HS-27A (cell line): ENCODE measurements at regions not wholly inside any gene's neighbourhood (a gene's known extent, or its start where the extent isn't known, plus 50 kb on each side); places are given as distances from the start of the nearest gene placed in this dataset.

Source experiments
- DNase-seq: peaks from one replicate; pipeline ENCODE4 v3.0.0-alpha.2; 2012; ENCODE audit warnings: low read depth, missing footprints

DNA sequence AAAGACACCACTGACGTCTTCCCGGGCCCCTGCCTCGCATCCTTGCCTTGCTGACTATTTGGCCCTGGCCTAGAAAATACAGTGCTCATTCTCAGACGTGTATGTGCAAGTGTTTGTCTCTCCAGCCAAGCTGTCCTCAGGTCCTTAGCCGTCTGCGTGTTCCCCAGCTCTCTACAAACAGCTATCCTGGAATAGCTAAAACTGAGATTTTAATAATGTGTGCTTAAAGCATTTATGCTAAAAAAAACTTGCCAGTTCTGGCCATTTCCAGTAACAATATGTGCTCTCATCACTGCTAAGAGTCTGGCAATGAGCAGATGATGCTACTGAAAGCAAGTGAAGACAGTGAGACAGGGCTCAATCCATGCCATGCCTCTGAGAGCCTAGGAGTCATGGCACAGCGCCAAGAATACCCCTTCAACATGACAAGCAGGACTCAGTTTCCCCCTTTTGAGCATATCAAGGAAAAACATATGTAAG, 55.7 kb downstream of the IRF2BP2 start:
- no peak for DNase-seq

DNA sequence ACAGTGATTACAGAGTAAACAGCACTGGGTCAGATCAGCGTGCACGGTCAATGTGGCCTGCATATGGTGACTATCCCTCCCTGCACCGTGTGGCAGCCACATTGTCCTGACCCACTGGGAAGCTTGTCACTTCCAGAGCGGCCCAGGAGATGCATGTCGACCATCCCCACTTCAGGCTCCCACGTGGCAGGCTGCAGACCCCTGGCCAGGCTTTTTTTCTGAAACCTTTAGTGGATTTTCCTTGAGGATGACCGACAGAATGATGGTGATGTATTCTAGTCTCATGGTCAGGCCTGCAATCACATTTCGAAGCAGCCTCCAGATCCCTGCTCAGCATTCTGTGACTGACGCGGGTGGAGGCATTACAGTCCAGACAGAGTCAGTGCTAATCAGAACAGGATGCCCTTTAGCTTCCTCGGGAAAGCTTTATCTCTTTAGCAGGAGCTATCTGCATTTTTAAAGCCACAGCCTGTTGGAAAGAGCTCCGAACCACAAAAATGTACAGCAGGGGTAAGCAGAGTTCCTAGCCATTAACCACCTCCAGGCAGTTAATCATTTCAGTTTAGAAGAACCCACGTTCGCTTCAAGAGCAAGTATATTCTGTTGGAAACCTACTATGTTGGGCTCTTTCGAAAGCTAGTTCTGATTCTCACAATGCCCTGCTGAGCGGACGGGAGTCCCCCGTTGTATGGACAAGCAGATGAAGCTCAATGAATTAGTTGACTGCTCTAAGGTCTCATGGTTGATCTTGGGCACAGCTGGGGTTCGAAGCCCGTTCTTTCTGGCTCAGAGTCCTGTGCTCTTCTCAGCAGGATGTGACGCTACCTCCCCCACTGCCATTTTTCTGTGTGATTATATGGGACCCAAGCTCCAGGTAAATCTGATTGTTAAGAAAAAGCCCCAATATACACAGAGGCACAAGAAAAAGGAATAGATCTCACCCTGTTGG, 56.5 kb downstream of the IRF2BP2 start:
- DNase-seq: no peak

DNA sequence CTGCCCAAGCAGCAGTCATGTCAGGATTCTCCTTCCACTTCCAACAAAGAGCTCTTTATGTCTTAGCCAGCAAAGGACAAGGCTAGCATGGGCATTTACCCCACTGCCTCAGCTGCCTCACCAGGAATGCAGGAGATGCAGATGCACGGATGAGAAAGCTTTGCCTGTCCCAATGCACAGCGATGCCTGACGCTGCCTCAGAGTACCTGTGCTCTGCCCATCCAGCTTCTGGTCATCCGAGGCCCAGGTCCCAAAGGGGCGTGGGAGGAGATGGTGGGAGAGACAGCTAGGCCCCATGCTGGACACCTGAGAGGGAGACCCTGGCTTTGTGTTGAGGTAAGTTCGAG, 59.0 kb downstream of the IRF2BP2 start:
- DNase-seq: no peak

DNA sequence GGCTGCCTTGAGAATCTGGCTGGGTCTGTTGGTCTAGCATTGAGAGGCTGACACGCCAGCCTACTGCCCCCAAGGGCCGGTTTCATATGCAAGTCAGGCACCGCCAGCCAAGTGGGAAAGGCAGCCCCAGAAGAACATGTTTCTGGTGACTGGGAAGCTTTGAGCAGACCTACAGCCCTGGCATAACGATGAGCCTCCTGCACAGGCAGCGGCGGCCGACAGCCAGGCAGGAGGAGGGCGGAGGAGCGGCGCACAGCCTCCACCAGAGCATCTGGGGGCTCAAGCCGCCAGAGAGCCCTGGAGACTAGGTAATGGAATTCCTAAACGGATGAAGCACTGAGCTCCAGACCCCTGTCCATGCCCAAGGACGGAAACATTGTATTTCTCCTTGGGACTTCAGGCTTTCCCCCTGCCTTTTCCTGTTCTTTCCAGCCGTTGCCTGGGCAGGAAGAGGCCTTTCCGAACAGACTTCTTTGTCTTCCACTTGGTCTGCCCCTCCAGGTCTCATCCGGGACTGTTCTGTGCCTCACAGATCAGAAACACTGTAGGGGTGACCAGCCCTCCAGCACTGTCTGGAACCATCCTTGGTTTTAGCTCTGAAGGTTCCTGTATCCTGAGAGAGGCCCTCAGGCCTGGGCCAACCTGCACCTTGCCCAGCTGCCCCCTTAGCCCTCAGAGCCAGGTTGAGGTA, 59.5 kb downstream of the IRF2BP2 start:
- no peak for DNase-seq

DNA sequence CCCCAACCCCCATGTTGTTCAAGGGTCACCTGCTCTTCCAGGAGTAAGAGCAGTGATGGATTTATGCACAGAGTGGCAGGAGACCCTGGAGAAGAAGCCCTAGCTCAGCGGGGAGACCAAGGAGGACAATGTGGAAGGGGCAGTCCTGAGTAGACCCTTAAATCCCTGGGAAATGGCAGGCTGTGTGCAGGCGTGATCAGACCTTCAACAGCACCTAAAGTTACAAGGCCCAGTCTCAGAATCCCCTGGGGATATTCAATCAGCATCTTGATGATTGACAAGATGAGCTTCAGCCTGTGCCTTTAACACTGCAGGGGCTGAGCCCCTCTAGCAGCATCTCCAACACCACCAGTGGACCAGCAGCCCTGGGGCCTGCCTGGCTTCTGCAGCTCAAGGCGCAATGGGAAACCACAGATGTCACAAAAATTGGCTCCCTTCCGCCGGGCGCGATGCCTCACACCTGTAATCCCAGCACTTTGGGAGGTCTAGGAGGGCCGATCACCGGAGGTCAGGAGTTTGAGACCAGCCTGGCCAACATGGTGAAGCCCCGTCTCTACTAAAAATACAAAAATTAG, 60.4 kb downstream of the IRF2BP2 start:
- DNase-seq: no peak

DNA sequence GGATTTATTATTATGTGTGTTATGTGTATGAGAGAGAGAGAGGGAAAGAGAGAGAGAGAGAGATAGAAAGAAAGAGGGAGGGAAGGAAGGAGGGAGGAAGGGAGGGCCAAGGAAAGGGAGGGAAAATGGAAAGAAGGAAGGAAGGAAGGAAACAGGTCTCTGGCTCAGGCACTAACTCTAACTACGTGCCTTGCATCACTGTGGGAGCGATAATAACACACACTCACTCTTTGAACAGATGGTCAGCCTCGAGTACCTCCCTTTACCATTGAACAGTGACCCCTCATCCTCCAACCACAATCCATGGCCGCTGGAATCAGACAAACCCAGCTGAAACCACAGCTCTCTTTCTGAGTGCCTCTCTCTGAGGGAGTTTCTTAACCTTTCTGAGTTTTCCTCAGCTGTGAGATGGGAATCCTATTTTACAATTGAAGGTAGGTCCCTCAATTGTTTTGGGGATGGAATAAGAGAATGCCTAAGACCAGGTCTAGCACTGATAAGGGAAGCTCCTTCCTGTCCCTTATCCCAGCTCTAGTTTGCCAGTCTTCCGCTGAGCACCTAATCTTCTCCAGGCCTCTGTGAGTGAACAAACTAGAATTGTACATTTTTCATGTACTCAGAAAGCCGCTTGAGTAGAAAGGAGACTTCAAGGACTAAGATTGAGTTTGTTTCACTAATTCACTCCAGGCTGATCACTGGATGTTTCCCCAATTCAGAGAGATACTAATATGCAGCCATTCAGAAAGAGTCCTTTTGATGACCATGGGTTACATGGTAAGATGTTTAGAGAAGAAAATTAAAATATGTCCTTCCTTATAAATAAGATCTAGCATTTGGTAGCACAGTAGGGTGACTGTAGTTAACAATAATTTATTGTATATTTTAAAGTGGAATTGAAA, 62.8 kb downstream of the IRF2BP2 start:
- no peak for DNase-seq

DNA sequence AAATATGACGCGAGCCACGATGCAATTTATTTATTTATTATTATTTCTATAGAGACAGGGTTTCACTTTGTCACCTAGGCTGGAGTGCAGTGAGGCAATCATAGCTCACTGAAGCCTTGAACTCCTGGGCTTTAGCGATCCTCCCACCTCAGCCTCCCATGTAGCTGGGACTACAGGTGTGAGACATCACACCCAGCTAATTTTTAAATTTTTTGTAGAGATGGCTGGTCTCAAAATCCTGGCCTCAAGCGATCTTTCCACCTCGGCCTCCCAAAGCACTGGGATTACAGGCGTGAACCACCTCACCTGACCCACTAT, 63.6 kb downstream of the IRF2BP2 start:
- DNase-seq: no peak

DNA sequence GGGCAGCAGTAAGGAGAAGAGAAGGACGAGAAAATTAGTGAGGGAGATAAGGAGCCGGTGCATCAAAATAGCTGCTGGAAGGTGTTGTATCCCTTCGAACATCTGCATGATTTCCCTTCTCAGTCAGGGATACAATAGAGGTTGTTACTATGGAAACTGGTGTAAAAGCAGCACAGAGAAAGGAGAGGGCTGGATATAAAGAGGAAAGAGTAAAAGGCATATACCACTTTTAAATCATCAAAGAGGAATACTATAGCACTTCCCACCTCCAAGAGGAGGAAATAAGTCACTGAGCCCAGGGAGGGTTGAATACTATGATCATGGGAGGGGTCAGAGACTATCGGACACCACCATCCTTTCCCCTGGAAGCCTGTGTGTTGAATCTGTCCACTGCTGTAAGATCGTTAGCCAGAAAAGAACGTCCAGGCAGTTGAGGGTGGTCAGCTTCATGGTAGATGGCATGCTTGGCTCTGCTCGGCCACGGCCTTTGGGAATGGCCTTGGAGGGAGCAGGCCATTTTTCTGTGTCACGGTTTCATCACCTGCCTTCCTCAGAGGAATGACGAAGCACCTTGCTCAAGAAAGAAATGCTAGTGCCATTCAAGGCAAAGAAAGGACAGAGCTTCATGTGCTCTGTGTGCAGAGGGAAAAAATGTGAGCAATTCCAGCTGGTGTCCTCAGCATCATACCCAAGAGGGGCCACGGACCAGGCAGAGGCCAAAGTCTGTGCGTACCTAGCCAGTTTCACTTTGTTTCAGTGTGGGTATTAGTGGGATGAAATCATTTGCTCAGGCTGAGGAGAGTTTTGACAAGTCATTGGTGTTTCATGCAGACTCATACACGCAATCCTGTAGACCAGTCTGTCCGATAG, 64.2 kb downstream of the IRF2BP2 start:
- DNase-seq: no peak

DNA sequence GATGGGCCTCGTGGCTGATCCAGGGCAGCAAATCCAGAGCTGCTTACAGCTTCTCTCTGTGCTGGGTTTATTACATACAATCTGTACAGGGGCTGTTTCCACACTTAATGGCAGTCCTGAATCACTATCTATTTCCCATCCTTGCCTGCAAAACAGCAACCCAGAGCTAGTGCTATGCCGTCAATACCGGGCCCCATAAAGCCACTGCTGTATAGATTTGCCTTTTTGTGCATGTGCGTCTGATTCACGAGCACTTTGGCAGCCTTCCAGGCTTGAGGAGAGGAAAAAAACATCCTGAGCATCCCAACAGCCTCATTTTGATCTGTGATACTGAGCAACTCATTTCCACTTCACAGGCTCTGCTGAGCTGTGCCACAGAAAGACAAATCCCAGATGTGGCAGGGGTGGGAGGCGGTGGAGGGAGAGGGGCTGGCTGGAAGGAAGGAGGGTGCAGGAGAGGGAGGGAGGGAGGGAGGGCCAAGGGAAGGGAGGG, 65.2 kb upstream of the TARBP1 start:
- peak; percentile 64 for DNase-seq

DNA sequence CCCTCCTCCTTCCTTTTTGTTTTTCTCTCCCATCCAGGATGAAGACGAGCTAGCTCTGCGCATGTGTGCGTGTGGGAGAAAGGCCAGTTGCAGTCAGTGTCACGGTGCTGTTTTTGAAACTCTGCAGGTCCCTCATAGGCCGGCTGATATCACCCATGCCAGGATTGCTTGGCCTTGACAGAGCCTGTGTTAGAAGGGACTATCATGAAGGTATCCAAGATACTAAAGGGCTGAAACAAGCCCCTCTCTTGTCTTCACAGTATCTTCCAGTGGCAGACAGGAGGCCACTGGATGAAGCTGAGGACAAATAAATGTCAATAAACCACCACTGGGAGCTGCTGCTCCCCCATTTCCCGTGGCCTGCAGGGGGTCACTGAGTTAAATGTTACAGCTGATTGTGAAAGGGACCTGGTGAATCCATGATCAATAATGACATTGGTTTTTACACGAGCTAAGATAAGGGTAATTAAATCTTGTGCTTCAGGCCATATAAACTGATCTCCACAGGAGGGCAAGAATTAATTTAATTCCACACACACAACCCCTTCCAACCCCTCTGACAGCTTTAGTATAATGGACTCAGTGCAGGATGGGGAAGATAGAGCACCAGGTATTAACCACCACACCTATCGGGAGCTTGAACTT, 64.6 kb upstream of the TARBP1 start:
- DNase-seq: no peak

DNA sequence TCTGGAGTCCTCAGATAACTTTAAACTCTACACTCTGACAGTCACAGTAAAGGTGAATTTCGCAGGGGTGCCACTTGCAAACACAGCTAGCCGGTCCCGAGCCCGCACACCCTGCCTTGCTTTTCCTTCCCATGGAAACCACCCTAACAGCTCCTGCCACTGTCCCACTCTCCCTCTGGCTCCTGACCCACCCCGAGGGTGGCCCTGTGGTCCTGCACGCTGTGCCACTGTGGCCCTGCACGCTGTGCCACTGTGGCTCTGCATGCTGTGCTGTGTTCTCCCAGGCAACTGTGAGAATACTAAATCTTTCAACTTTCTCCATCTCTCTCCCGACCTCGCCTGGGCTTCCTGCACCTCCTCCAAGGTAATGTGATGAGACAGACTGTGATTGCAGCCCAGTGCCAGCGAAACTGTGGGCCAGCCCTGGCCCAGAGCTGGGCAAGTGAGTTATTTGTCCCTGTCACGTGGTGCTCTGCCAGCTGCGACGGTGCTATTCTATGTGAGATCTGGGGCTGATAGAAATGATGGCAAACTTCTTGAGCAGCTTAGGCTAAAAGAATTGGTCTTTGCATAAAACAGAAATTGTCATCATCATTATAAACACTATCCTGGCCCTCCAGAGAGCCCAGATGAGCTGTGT, 63.4 kb upstream of the TARBP1 start:
- DNase-seq: no peak

DNA sequence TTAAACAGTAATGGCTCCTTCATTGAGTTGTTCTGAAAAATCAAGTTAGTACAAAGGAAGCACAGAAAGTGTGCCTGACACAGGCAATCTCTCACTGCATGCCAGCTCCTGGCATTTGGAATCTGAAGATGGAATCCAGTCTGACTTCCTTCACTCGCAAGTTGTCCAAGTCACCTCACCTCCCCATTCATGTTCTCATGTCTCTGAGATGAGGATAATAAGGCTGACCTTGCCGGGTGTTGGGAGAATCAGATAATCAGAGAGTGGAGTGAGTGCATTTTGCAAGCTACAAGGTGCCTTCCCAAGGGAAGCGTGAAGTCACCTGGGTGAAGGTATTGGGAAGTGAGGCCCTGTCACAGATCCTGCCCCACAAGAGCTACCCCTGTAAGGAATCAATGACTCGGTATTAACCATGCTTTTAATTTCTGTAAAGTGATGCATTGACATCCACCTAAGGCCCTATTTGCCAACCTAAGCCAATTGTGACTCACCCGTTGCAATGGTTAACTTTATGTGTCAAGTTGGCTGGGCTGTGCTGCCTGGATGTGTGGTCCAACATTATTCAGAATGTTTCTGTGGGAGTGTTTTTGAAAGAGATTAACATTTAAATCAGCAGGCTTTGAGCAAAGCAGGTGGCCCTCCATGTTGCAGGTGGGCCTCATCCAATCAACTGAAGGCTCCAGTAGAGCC, 62.5 kb upstream of the TARBP1 start:
- no peak for DNase-seq

DNA sequence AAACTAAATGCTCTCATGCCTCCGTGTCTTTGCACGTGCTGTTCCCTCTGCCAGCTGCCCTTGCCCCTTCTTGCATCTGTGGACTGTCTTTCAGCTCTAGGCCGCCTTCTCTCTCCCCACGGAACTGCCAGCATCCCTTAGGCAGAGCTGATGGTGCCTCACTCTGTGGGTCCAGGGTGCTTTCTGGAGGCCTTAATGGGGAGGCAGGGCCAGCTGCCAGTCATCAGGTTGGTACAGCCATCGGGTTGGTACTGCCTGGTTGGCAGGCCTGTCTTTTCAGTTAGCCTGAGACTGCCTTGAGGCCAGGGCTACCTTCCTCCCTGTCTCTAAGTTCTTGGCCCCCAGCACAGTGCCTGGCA, 61.4 kb upstream of the TARBP1 start:
- no peak for DNase-seq

DNA sequence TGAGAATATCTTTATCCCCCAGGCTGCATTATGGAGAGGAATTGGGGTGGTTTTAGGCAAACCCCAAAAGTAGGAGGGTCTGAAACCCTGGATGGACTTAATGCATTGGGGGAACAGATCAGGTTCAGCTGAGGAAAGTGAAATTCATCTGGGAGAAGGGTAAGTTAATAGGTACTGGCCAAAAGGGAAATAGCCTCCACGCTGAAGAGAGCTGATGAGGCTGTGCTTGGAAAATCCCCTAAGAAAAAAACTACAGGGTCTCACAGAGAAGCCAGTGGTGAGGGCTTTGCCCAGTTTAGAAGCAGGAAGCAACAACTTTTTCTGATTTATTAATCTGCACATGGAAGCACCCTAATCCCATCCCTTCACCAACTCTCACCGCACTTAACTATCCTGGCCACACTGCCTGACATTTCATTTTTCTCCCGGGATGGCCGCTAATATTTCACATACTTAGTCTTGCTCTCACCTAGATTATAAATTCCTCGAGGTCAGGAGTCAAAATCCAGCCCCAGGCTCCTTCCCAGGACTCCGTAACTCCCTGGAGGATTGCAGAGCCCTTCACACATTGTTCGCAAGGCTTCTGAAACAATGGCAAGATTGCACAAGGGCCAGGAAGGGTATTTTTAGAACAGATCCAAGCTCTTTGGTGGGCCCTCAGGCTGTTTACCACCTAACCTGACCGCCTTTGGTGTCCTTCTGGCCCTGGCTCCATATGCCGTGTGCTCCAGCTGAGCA, 60.9 kb upstream of the TARBP1 start:
- no peak for DNase-seq

DNA sequence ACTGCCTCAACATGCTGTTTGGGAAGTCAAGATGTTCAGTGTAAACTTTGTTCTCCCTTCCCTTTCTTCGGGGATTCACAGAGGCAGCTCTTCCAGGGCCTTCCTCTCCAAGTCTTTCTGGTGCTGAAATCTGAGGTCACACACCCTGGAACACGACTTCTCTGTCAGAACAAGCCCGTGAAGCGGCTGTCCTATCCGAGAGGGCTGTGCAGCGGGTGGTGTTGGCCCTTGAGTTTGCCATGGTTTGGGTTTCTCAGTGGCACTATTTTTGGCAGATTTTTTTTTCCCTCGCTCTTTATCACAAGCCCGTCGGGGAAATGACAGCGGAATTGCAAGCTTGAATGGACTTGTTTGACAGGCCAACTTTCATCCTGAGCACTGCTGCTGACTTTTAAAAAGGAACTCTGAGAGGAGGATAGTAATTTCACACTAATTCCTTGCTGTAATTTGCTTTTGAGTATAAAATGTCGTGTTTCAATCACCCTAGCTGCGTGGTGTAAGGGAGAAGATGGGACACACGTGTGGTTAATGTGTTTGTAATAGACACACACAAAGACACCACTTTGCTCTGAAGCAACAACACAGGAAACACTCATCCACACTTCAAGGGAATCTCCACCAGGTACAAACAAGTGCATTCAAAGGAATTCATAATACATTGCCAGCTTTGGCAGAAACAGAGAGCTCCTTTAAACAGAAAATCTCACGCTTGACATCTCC, 60.1 kb upstream of the TARBP1 start:
- DNase-seq: no peak

DNA sequence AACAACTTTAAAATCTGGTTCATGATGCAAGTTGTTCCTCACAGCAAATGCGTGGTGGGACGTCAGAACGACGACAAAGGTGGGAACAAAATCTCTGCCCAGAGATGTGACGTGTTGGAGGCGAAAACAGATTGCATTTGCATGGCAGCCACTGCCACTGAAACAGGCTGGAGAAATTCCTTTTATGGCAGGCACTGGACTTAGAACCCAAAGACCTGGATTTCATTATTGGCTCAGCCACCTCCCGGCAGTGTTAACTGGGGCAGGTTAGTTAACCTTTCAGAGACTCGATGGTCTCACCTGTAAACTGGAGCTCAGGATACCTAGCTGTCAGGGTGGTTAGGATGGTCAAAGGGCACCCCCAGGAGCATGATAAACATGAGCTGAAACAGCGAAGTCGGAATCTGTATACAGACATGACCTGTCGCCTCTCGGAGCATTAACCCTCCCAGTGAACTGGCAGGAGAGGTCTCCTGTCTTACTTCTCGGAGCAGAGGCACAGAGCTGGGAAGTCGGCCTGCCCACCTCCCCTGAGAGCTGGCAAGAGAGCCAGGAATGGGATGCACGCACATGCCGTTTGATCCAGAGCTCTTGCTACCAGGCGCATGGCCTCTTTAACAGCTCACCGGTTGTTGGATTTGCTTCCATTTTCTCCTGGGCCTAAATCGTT, 59.2 kb upstream of the TARBP1 start:
- no peak for DNase-seq

DNA sequence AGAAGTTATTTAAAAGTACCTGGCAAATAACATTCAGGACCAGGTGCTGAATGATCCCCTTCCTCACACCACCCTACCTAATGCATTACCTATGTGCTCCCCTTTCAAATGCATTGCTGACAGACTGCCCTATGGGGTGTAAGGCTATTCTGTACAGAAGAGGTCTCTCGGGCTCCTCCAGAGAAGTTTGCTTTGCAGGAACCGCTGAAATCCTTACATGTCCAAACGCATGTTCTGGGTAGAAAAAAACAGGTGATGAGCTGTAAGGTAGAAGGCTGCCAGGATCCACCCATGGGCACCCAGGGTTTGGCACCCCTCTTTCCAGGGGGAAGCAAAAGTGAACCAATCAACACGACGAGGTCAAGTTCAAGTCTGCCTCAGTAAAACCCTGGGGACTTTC, 58.3 kb upstream of the TARBP1 start:
- DNase-seq: no peak

DNA sequence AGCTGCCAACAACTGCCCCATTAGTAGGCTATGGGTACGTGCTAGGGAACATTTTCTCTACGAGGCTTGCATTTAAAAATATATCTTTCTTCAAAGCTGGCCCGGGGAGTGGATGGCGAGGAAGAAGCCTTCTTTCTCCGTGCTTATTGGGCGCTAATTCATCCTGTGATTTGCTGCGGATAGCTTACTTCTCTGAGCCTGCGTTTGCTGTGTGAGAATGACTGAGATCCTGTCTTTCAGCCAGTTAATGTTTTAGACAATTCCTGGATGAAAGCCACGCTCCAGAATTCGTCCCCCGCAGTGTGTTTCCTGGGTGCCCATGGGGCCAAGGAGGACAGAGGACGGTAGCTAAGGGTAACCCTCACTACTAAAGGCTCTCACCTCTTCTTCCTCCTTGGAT, 57.8 kb upstream of the TARBP1 start:
- DNase-seq: no peak
